ENCODE measurements at regions not wholly inside any gene's neighbourhood (a gene's known extent, or its start where the extent isn't known, plus 50 kb on each side); places are given as distances from the start of the nearest gene placed in this dataset.

GRCh38 chr18:8972116-8972515 lies 130.4 kb upstream of the NDUFV2 start:
- no peak for TF ChIP-seq CTCF (IDR thresholded peaks at IDR 0.05; ENCODE audit: low read depth, low read length)
- CTCF ChIA-PET = no interaction called here
- POLR2A ChIA-PET = no interaction called here

DNA sequence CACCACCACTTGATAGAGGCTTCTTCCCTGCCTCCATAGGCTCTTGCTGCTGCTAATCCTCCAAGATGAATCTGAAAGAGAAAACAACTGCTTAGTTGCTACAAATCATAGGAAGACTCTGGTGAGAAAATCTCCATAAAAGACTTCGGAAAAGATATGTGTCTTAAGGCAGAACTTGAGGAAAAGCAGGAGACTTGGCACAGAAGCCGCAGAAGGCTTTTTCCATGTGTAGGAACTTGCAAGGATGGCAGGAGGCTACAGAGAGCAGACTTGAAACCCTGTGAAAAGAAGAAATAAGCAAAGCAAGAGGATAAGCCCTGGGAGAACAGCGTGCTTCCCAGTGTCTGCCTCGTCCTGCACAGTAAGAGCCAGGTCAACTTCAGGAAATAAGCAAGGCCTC lies 128.2 kb upstream of the NDUFV2 start:
- TF ChIP-seq CTCF (IDR thresholded peaks at IDR 0.05; ENCODE audit: low read depth, low read length) = no peak
- H3K27ac ChIP-seq (ENCODE audit: low read depth, low read length) = no peak overlapping the region
- CTCF ChIA-PET = no interaction called here
- POLR2A ChIA-PET = no interaction called here
- H3K27me3 ChIP-seq (ENCODE audit: control insufficient read depth, insufficient read depth, low read length) = no peaks in the 10 kb centered on the region
- H3K4me3 ChIP-seq (ENCODE audit: low read depth, low read length) = no peak overlapping the region
- no peak for DNase-seq (ENCODE audit: low read depth, low spot score)
- H3K9me3 ChIP-seq (ENCODE audit: control insufficient read depth, insufficient read depth, low read length) = no peaks in the 10 kb centered on the region; the same call in 1 of the 2 replicates

More at GRCh38 chr18:8972116-8972515, 130.4 kb upstream of the NDUFV2 start:
- Histone ChIP-seq H3K9me3 (ENCODE audit: control insufficient read depth, insufficient read depth, low read length) (peaks cover 4% of the 10 kb centered on the region), H3K27me3 (ENCODE audit: control insufficient read depth, insufficient read depth, low read length) (no peaks in the 10 kb centered on the region), H3K27ac (ENCODE audit: low read depth, low read length) (no peak overlapping the region), H3K4me3 (ENCODE audit: low read depth, low read length) (no peak overlapping the region)
- DNase-seq (ENCODE audit: low read depth, low spot score) = no peak

- Histone ChIP-seq H3K27ac (ENCODE audit: low read depth, low read length) (no peak overlapping the region), H3K27me3 (ENCODE audit: control insufficient read depth, insufficient read depth, low read length) (no peaks in the 10 kb centered on the region), H3K4me3 (ENCODE audit: low read depth, low read length) (no peak overlapping the region), H3K9me3 (ENCODE audit: control insufficient read depth, insufficient read depth, low read length) (no peaks in the 10 kb centered on the region; the same call in 1 of the 2 replicates)
- TF ChIP-seq CTCF (IDR thresholded peaks at IDR 0.05; ENCODE audit: low read depth, low read length) = no peak
- ChIA-PET POLR2A (no interaction called here), CTCF (no interaction called here)
- no peak for DNase-seq (ENCODE audit: low read depth, low spot score)
Measured at GRCh38 chr18:8974696-8975095, 127.8 kb upstream of the NDUFV2 start.

- ChIA-PET CTCF (no interaction called here), POLR2A (no interaction called here)
- H3K27me3 ChIP-seq (ENCODE audit: control insufficient read depth, insufficient read depth, low read length) = no peaks in the 10 kb centered on the region
Measured at GRCh38 chr18:8975624-8976023, 126.9 kb upstream of the NDUFV2 start.

DNA sequence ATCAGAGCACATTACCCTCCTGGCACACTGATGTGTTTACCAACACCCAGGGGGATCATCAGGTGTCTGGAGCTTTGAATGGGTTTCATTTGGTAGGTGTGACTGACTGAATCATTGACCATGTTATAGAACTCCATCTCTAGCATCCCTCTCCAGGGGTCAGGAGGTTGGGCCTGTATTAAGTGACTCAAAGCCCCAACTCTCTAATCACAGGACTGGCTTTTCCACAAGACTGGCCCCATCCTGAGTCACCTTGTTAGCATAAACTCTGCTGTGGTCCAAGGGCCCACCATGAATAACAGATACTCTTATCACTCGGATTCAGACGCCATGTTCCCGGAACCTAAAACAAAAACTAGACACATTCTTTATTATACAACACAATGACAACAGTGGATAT lies 125.9 kb upstream of the NDUFV2 start:
- DNase-seq (ENCODE audit: low read depth, low spot score) = no peak
- Histone ChIP-seq H3K27me3 (ENCODE audit: control insufficient read depth, insufficient read depth, low read length) (no peaks in the 10 kb centered on the region), H3K4me3 (ENCODE audit: low read depth, low read length) (no peak overlapping the region), H3K9me3 (ENCODE audit: control insufficient read depth, insufficient read depth, low read length) (no peaks in the 10 kb centered on the region; the same call in 1 of the 2 replicates), H3K27ac (ENCODE audit: low read depth, low read length) (no peak overlapping the region)
- TF ChIP-seq CTCF (IDR thresholded peaks at IDR 0.05; ENCODE audit: low read depth, low read length) = no peak
- POLR2A ChIA-PET = no interaction called here
- CTCF ChIA-PET = no interaction called here

More at GRCh38 chr18:8975624-8976023, 126.9 kb upstream of the NDUFV2 start:
- Histone ChIP-seq H3K27ac (ENCODE audit: low read depth, low read length) (no peak overlapping the region), H3K9me3 (ENCODE audit: control insufficient read depth, insufficient read depth, low read length) (no peaks in the 10 kb centered on the region; the same call in 1 of the 2 replicates), H3K4me3 (ENCODE audit: low read depth, low read length) (no peak overlapping the region)
- DNase-seq (ENCODE audit: low read depth, low spot score) = no peak
- no peak for TF ChIP-seq CTCF (IDR thresholded peaks at IDR 0.05; ENCODE audit: low read depth, low read length)
